Panc1 (cell line): ENCODE measurements at regions not wholly inside any gene's neighbourhood (a gene's known extent, or its start where the extent isn't known, plus 50 kb on each side); places are given as distances from the start of the nearest gene placed in this dataset.

Source experiments
- ATAC-seq: fragments of 200-7000 bp; cut with Tn5 transposase; 2 replicates; pipeline ENCODE4 v1.9.1; 2020; ENCODE audit warnings: mild to moderate bottlenecking, moderate library complexity
- BruUV-seq: library from RNA; stranded (reverse); fragments of 400-500 nt; replicated peaks from 2 replicates; lab custom pipeline; 2021; lab: Mats Ljungman, UMichigan
- CTCF ChIA-PET: fragments of 300-600 bp; sonication (Branson Sonifier 250); formaldehyde crosslinking; loops from one replicate; lab custom pipeline; 2022; ENCODE audit warnings: antibody characterized with exemption; lab: Charles Lee
- POLR2A ChIA-PET: fragments of 300-600 bp; sonication (Branson Sonifier 250); formaldehyde crosslinking; loops from one replicate; lab custom pipeline; 2022; ENCODE audit warnings: antibody characterized with exemption; lab: Charles Lee
- DNase-seq: peaks from one replicate; pipeline ENCODE4 v3.0.0-alpha.2; 2010; ENCODE audit warnings: low read depth, low spot score
- H3K27ac ChIP-seq: 2 replicates; pipeline ENCODE4 v1.5.1; 2011; ENCODE audit warnings: mild to moderate bottlenecking, low read length, inconsistent platforms
- H3K27me3 ChIP-seq: fragments of 200-500 bp; sonication (Bioruptor generic); 2 replicates; pipeline ENCODE4 v1.6.0; 2014; ENCODE audit warnings: low read length, inconsistent platforms; ENCODE audit not compliant: control insufficient read depth, insufficient read depth
- H3K36me3 ChIP-seq: fragments of 200-500 bp; sonication (Bioruptor generic); 2 replicates; pipeline ENCODE4 v1.5.1; 2014; ENCODE audit warnings: inconsistent platforms, mild to moderate bottlenecking, low read length, moderate library complexity; ENCODE audit not compliant: control insufficient read depth, insufficient read depth
- H3K4me1 ChIP-seq: 2 replicates; pipeline ENCODE4 v1.5.1; 2011; ENCODE audit warnings: inconsistent platforms, mild to moderate bottlenecking, low read length, moderate library complexity; ENCODE audit not compliant: control insufficient read depth, insufficient read depth
- H3K4me3 ChIP-seq, 2 experiments: 2 replicates each; pipeline ENCODE4 v1.5.1; 2011 to 2012; ENCODE audit warnings: low read depth in 2 of 2, low read length in 2 of 2, mild to moderate bottlenecking in 2 of 2, inconsistent platforms in 1 of 2, moderate library complexity in 1 of 2
- H3K9me3 ChIP-seq: fragments of 200-500 bp; sonication (Bioruptor generic); 2 replicates; pipeline ENCODE4 v1.5.1; 2014; ENCODE audit warnings: low read depth, mild to moderate bottlenecking, inconsistent platforms, low read length, moderate library complexity; ENCODE audit not compliant: control insufficient read depth, insufficient read depth
- POLR2AphosphoS5 ChIP-seq: IDR thresholded peaks from 2 replicates; pipeline ENCODE4 v1.6.1; 2012; ENCODE audit warnings: mild to moderate bottlenecking, low read depth, low read length, moderate library complexity
- SIN3A ChIP-seq: IDR thresholded peaks from 2 replicates; pipeline ENCODE4 v1.6.1; 2012; ENCODE audit warnings: low read depth, mild to moderate bottlenecking, low read length, moderate library complexity, borderline replicate concordance; ENCODE audit not compliant: insufficient read depth
- TCF7L2 ChIP-seq: IDR thresholded peaks from 2 replicates; pipeline ENCODE4 v1.6.1; 2011; ENCODE audit warnings: mild to moderate bottlenecking, low read depth, low read length, inconsistent platforms
- in situ Hi-C: cut with HindIII; loops from 2 replicates; pipeline ENCODE4 v1.10.0; 2016; ENCODE audit warnings: low sequenced_read_pairs, low pct_unique_long_range_greater_than_20kb
- intact Hi-C: fragments of 100-400 bp; cut with micrococcal nuclease; formaldehyde crosslinking; loops from one replicate; pipeline ENCODE4 v1.10.0; 2022; ENCODE audit not compliant: unreplicated experiment
- TF ChIP-seq, protein P1 (sequence below), 2 experiments: IDR thresholded peaks; 2 replicates each; pipeline ENCODE4 v1.6.1; 2011 to 2012; ENCODE audit warnings: low read depth in 2 of 2, control low read depth in 1 of 2, low read length in 1 of 2, mild to moderate bottlenecking in 1 of 2, moderate library complexity in 1 of 2; ENCODE audit not compliant: insufficient read depth in 1 of 2
- TF ChIP-seq, protein P2 (sequence below): fragments of 450-650 bp; IDR thresholded peaks from 2 replicates; pipeline ENCODE4 v1.5.1; 2017; ENCODE audit warnings: mild to moderate bottlenecking

DNA sequence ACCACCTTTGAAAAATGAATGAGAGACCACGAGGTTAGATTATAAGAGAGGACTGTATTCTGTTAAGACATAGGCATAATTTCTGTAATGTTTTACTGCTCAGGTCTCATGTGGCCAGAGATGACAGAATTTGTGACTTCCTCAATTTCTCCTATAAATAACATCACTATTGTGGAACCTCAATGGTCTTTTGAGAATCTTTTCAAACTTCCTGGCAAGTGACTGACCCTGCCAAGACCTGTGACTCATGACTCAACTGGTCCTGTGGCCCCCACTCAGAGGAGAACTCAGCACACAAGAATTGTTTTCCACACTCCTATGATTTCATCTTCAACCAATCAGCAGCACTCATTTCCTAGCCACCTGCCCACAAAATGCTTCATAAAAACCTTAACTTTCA, 508.2 kb upstream of the ATP2B1 start:
- no peak for ATAC-seq
- ChIA-PET POLR2A (no interaction called here), CTCF (no interaction called here)
- Histone ChIP-seq H3K4me1 (no peaks in the 10 kb centered on the region), H3K4me3 (no peak overlapping the region), H3K27me3 (no peaks in the 10 kb centered on the region), H3K9me3 (no peaks in the 10 kb centered on the region), H3K36me3 (no peaks in the 10 kb centered on the region), H3K27ac (no peak overlapping the region)
- intact Hi-C loops (no loop called here), in situ Hi-C loops (no loop called here)
- TF ChIP-seq TCF7L2 (no peak), POLR2AphosphoS5 (no peak), SIN3A (no peak)
- TF ChIP-seq, protein P1, sequence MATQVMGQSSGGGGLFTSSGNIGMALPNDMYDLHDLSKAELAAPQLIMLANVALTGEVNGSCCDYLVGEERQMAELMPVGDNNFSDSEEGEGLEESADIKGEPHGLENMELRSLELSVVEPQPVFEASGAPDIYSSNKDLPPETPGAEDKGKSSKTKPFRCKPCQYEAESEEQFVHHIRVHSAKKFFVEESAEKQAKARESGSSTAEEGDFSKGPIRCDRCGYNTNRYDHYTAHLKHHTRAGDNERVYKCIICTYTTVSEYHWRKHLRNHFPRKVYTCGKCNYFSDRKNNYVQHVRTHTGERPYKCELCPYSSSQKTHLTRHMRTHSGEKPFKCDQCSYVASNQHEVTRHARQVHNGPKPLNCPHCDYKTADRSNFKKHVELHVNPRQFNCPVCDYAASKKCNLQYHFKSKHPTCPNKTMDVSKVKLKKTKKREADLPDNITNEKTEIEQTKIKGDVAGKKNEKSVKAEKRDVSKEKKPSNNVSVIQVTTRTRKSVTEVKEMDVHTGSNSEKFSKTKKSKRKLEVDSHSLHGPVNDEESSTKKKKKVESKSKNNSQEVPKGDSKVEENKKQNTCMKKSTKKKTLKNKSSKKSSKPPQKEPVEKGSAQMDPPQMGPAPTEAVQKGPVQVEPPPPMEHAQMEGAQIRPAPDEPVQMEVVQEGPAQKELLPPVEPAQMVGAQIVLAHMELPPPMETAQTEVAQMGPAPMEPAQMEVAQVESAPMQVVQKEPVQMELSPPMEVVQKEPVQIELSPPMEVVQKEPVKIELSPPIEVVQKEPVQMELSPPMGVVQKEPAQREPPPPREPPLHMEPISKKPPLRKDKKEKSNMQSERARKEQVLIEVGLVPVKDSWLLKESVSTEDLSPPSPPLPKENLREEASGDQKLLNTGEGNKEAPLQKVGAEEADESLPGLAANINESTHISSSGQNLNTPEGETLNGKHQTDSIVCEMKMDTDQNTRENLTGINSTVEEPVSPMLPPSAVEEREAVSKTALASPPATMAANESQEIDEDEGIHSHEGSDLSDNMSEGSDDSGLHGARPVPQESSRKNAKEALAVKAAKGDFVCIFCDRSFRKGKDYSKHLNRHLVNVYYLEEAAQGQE (IDR thresholded peaks at IDR 0.05; ENCODE audit: insufficient read depth in 1 of 2, low read depth in 2 of 2, low read length in 1 of 2) = no peak
- TF ChIP-seq, protein P2, sequence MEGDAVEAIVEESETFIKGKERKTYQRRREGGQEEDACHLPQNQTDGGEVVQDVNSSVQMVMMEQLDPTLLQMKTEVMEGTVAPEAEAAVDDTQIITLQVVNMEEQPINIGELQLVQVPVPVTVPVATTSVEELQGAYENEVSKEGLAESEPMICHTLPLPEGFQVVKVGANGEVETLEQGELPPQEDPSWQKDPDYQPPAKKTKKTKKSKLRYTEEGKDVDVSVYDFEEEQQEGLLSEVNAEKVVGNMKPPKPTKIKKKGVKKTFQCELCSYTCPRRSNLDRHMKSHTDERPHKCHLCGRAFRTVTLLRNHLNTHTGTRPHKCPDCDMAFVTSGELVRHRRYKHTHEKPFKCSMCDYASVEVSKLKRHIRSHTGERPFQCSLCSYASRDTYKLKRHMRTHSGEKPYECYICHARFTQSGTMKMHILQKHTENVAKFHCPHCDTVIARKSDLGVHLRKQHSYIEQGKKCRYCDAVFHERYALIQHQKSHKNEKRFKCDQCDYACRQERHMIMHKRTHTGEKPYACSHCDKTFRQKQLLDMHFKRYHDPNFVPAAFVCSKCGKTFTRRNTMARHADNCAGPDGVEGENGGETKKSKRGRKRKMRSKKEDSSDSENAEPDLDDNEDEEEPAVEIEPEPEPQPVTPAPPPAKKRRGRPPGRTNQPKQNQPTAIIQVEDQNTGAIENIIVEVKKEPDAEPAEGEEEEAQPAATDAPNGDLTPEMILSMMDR = no peak
- no peak for DNase-seq
- BruUV-seq = no TSS peak

DNA sequence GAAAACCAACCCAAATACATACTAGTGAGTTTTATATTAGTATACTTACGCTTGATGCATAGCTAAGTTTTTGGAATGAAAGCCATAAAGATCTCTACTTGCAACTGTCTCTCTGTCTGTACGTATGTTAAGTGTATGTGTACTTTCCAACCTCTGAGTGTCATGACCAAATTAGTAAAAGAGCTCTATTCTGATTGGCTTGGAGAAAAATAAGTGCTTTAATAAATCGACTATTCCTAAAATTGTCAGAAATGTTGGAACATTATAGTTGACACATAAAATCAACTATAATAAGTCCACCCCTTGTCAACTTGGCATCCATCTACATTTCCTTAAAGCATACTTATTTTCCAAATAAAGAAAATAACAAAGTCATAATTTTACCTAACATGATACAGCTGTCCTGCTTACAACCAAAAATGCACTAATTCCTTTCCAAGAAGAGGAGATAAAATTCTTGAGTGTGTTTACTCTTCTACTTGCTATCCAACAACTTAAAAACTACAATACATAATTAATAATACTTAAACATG, 507.4 kb upstream of the ATP2B1 start:
- no peak for DNase-seq
- intact Hi-C loops (no loop called here), in situ Hi-C loops (no loop called here)
- H3K4me3 ChIP-seq = no peak overlapping the region
- H3K9me3 ChIP-seq = no peaks in the 10 kb centered on the region; the same call in 1 of the 2 replicates
- no peaks in the 10 kb centered on the region for H3K27me3 ChIP-seq
- no peak overlapping the region for H3K27ac ChIP-seq
- H3K4me1 ChIP-seq = no peaks in the 10 kb centered on the region
- H3K36me3 ChIP-seq = no peaks in the 10 kb centered on the region
- BruUV-seq = no TSS peak
- ChIA-PET CTCF (no interaction called here), POLR2A (no interaction called here)
- TF ChIP-seq, protein P1 (IDR thresholded peaks at IDR 0.05; ENCODE audit: insufficient read depth in 1 of 2, low read depth in 2 of 2, low read length in 1 of 2) = no peak
- TF ChIP-seq TCF7L2 = no peak
- no peak for ATAC-seq
